ENCODE measurements at regions not wholly inside any gene's neighbourhood (a gene's known extent, or its start where the extent isn't known, plus 50 kb on each side); places are given as distances from the start of the nearest gene placed in this dataset.

- TF ChIP-seq CTCF (IDR thresholded peaks at IDR 0.05) (no peak), EZH2 (IDR thresholded peaks at IDR 0.05; ENCODE audit: borderline replicate concordance, insufficient read depth, low read depth, low read length, poor library complexity, severe bottlenecking) (no peak)
Measured at GRCh38 chr11:29100967-29101366, 915.9 kb downstream of the KCNA4 start.

Data from B cell (primary cell).